GM12872 (cell line): ENCODE measurements at regions not wholly inside any gene's neighbourhood (a gene's known extent, or its start where the extent isn't known, plus 50 kb on each side); places are given as distances from the start of the nearest gene placed in this dataset.

ENCODE experiments used
- TF ChIP-seq, protein P1 (sequence below): IDR thresholded peaks from 3 replicates; pipeline ENCODE4 v1.5.1; 2011; ENCODE audit warnings: low read depth, mild to moderate bottlenecking, low read length, moderate library complexity; ENCODE audit not compliant: insufficient read depth

DNA sequence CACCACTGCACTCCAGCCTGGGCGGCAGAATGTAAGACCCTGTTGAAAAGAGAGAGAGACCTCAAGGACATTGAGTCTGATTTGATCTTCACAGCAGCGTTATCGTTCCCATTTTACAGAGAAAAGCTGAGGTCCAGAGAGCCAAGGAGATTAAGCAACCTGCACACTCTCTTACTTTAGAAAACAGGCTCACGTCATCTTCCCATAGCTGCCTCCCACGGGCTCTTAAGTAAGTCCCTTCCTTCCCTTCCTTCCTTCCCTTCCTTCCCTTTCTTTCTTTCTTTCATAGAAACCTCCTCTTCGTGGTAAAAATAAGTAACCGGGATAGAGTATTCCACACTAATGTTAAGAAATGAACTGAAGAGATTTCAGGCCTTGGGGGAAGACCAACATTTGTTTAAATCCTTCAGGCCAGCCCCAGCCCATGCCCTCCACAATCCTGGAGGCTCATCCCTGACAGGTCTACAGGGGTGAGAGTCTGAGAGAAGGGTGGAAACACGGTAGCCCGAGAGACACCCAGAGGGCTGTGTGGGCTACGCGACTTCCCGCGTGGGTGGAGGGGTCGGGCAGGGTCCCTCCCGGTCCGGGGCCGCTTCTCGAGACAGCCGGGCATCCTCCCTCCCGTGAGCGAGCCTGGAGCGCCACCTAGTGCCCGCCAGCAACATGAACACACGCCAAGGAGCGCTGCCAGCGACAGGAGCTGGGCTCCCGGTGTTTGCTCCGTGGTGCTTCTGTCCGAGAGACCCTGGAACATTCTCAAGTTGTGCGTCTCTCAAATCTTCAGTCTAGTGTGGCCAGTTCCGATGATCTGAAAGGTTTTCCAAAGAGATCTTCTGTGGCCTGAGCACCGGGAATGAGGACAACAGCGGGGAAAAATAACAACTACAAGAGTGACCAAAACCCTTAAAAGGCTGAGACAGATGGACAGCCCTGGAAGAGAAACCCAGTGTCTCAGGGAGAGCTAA is 160.3 kb downstream of the INO80D start:
- TF ChIP-seq, protein P1, sequence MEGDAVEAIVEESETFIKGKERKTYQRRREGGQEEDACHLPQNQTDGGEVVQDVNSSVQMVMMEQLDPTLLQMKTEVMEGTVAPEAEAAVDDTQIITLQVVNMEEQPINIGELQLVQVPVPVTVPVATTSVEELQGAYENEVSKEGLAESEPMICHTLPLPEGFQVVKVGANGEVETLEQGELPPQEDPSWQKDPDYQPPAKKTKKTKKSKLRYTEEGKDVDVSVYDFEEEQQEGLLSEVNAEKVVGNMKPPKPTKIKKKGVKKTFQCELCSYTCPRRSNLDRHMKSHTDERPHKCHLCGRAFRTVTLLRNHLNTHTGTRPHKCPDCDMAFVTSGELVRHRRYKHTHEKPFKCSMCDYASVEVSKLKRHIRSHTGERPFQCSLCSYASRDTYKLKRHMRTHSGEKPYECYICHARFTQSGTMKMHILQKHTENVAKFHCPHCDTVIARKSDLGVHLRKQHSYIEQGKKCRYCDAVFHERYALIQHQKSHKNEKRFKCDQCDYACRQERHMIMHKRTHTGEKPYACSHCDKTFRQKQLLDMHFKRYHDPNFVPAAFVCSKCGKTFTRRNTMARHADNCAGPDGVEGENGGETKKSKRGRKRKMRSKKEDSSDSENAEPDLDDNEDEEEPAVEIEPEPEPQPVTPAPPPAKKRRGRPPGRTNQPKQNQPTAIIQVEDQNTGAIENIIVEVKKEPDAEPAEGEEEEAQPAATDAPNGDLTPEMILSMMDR, result peak; percentile 94

DNA sequence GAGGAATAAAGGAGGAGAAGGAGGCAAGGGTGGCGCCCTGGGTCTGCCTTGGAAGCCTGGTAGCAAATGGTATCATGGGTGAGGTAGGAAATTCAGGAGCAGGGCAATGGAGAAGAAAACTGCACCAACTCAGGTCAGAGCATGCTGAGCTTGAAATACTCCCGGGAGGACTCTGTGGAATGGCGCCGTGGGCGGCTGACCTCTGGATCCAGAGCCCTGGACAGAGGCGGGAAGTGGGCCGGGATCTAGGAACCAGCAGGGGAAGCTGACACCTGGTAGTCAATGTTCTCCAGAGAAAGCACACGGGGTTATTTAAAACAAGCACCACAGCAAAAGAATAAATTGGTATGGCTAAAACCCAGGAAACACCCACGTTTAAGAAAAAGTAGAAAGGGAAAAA is 161.3 kb downstream of the INO80D start:
- TF ChIP-seq, protein P1, result no peak

DNA sequence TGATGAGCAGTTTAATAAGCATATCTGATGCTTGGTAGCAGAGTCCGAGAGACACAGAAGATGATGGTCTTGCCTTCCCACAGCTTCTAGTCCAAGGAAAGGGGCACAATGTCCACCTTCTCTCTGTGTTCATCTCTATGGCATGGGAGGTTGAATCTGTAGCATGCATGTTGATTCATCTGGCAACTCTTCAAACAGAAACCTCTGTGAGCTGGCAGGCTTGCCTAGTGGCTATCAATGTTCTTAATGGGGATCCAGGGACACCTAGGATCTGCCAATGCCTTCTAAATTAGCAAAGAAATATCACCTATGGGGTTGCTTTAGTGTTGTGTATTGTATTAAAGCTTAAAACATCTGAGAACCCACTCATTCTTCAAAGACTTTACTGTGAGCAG is 170.8 kb downstream of the INO80D start:
- TF ChIP-seq, protein P1, result no peak

DNA sequence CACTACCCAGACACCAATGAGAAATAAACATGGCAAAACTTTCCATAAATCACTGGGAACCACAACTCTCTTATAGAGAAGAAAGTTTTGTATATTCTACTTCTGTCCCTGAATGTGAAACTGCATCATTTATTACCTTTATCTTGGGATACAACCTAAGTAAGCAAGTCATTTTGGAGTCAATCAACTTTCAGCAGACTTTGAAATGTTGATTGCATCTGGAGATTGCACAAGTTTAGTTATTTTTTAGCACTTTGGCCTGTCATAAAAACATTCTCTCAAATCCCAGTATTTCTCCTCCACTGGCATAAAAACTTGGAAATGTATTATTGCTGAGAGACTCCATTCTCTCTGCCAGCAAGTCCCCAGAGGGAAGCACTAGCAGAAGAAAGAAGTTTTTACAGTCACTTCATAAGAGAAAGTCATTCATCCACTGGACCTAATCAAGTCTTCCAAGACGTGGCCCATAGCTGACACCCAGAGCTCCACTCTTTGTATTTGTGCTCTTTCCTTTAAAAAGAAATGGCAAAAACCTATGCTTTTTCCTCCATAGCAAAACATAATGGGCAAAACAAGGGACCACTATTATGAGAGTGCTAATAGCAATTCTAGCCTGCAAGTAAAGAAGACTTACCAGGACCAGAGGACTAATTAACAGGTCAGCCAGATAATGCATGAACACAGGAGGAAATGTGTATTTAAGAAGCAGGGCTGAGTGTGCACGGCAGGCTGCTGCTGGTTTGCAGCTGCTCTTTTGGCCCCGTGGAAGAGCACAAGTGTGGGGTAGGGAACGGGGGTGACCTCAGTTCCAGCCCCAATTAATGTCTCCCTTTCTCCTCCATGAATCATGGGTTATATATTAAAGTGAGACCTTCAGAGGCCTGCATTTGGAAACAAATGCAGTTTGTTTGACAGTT is 171.5 kb downstream of the INO80D start:
- TF ChIP-seq, protein P1, result no peak

DNA sequence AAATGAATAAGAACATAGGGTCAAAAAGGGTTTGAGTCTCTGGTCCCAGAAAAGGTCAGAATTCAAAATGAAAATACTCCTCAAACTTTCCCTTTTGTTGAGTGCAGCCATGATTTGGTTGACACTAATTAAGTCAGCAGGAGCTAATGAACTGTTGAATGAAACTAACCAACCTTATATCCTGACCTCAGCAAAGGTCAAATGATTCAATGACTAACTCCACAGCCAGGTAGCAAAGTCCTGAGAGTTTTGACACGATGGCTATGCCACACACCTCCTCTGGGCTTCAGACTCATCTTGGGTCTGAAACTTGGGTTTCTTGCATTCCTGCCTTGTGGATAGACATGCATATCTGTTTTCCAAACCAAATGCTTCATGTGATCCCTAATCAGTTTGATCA is 172.3 kb downstream of the INO80D start:
- TF ChIP-seq, protein P1, result no peak

DNA sequence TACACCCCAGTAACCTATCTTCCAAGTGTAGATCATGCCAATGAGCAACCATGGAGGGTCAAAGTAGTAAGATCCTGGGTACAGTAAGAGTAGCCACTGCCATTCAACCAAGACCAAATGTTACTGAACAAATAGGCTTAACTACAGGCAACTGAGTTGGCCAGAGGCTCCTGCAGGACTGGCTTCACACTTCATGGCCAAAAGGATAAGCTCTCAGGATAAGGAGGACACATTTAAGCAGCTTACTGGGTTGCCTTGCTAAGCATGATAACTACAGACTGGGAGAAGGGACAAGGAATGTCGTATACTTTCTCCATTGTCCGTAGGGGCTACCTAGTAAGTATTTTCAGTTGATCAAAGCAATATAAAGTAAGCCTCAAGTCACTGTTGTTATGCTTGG is 174.7 kb downstream of the INO80D start:
- TF ChIP-seq, protein P1, result no peak

DNA sequence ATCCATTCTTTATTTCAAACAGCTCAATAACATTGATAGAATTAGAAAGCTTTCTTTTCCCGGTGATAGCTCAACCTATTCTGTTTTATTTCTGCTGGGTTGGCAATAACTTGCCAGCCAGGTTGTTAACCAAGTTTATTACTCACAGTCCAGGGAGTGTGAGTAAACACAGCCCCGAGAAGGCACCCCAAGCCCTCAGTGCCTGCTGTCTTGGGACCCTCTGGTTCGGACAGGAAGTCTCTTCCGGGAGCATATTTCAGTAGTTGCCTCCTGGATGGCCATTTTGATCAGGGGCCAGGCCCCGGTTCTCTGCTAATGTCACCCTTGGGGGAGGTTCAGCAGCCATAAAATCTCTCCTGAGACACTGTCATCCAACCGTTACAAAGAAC is 176.8 kb downstream of the INO80D start:
- TF ChIP-seq, protein P1, result no peak
